ES-I3 (cell line): ENCODE measurements at regions not wholly inside any gene's neighbourhood (a gene's known extent, or its start where the extent isn't known, plus 50 kb on each side); places are given as distances from the start of the nearest gene placed in this dataset.
"Not testable (repeated sequence)": the region's sequence is repeated elsewhere in the genome, so short reads cannot be mapped to it uniquely, and the experiment has no call there.

Source experiments
- H3K36me3 ChIP-seq: 2 replicates; pipeline ENCODE4 v1.6.1; 2013; ENCODE audit warnings: mild to moderate bottlenecking, low read length, control low read depth, moderate library complexity; ENCODE audit not compliant: insufficient read depth
- H3K4me1 ChIP-seq: 2 replicates; pipeline ENCODE4 v1.6.1; 2013; ENCODE audit warnings: mild to moderate bottlenecking, control low read depth, low read length; ENCODE audit not compliant: insufficient read depth
- H3K9ac ChIP-seq: 2 replicates; pipeline ENCODE4 v1.6.1; 2013; ENCODE audit warnings: low read depth, mild to moderate bottlenecking, low read length, moderate library complexity
- H3K9me3 ChIP-seq: 2 replicates; pipeline ENCODE4 v1.6.1; 2013; ENCODE audit warnings: mild to moderate bottlenecking, low read length, moderate library complexity; ENCODE audit not compliant: control insufficient read depth, insufficient read depth

GRCh38 chr12:34127379-34127778, 105.1 kb downstream of the ALG10 start:
- not testable (repeated sequence) for H3K9ac ChIP-seq, H3K4me1 ChIP-seq, H3K36me3 ChIP-seq, H3K9me3 ChIP-seq

DNA sequence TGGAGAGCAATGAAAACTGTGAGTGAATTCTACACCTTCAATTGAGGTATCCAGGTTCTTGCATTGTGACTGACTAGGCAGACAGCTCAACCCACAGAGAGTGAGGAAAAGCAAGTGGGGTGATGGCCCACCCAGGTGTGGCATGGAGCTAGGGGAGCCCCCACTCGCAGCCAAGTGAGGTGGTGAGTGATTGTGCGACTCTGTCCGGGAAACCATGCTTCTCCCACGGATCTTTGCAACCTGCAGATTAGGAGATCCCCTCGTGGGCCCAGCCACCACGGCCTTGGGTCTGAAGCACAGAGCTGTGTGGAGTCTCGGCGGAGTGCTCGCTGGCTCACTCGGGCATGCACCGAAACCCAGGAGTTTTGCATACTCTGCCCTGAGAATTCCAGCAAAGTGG, 120.1 kb downstream of the ALG10 start:
- H3K9me3 ChIP-seq, result no peaks in the 10 kb centered on the region

DNA sequence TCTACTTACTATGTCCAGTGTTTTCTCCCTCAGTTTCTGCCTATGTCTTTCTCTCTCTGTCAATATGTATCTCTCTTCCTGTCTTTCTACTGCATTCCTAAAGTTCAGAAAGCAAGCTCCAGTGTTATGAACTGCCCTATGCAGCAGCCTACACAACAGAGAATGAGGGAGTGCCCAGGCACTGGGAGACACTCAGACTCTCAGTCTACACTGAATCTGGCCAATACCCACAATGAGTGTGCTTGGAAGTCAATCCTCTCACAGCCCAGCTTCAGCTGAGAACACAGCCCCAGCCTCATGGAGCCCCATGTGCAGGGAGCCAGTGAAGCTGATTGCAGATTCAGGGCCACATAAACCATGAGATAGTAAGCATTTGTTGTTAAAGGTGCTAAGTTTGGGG, 128.7 kb downstream of the ALG10 start:
- Histone ChIP-seq H3K9ac (no peak overlapping the region), H3K4me1 (no peaks in the 10 kb centered on the region), H3K36me3 (no peaks in the 10 kb centered on the region), H3K9me3 (no peaks in the 10 kb centered on the region; the same call in 1 of the 2 replicates)

More for the DNA sequence above, 120.1 kb downstream of the ALG10 start:
- H3K9ac ChIP-seq, result no peak overlapping the region
- no peaks in the 10 kb centered on the region for H3K4me1 ChIP-seq
- H3K36me3 ChIP-seq, result no peaks in the 10 kb centered on the region

DNA sequence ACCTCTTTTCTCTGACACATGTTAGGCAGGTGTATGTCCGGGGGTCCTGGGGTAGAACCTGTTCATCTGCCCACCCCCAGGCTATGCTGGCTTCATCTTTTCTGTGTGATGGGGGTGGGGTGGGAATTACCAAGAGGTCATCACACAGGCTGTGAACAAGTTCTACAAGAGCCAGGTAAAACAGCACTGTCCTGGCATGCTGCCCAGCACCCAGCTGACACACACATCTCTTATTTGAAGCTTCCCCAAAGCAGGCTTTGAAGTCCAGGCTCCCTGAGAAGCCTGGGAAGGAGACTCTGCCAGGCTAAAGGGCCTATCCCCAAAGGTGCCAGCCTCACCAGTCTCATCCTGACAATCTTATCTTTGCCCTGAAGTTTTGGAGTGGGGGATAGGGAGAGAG, 141.1 kb downstream of the ALG10 start:
- Histone ChIP-seq H3K4me1 (no peaks in the 10 kb centered on the region), H3K36me3 (no peaks in the 10 kb centered on the region), H3K9ac (no peak overlapping the region), H3K9me3 (no peaks in the 10 kb centered on the region)

DNA sequence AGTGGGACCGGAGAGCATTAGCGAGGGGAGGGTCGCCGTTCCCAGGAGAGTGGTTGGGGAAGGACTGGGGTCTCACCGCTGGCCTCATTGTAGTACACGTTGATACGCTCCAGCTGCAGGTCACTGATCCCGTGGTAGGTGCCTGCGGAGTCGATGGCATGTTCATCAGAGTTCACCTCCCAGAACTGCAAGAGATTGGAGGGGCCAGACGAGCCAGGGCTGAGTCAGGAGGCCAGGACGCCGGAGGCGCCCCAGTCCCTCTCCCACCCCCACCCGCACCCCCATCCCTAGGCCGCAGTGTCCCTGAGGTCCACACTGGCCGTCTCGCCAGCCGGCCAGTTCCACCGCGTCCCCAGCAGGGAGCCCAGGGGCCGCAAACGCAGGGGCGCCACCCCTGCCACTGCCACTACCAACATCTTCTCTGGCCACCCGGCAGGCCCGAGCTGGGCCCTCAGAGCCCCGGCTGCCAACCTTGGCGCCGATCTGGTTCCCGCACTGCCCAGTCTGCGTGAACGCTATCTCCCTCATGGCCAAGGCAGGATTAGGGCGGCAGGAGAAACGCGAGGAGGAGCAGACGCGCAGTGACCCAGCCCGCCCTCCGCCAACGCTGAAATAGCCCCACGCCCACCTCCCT, 144.2 kb downstream of the ALG10 start:
- no peak overlapping the region for H3K9ac ChIP-seq
- no peaks in the 10 kb centered on the region for H3K4me1 ChIP-seq
- H3K36me3 ChIP-seq, result no peaks in the 10 kb centered on the region
- no peaks in the 10 kb centered on the region for H3K9me3 ChIP-seq

DNA sequence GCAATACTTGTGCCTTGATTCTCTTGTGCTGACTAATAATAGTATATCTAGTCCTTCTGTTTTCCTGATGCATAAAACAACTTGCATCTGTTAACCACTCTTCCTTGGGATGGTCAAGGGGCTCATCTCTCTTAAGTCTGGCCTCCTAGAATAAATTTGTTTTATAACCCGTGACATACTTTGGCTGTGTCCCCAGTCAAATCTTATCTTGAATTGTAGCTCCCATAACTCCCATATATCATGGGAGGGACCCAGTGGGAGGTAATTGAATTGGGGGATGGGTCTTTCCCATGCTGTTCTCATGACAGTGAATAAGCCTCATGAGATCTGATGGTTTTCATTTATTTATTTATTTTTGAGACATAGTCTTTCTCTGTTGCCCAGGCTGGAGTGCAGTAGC, 146.2 kb downstream of the ALG10 start:
- not testable (repeated sequence) for H3K4me1 ChIP-seq, H3K9me3 ChIP-seq, H3K9ac ChIP-seq, H3K36me3 ChIP-seq

DNA sequence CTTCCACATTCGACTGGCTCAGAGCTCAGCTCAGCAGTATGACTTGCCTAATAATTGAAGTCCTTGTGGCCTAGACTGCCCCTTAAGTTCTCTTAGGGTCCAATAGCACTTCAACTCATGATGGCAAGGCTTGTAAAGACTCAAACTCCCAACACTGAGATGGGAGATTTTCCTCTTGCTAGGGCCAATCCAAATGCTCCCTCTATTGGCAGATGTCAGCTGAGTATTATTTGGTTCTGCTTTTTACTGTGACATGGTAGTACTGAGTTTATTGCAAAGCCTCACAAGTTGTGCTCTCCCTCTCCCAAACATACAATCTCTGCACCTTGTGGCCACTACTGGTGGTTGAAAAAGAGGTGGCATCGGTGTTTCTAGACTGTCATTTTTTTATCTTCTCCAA, 164.2 kb downstream of the ALG10 start:
- Histone ChIP-seq H3K4me1 (no peaks in the 10 kb centered on the region), H3K9me3 (no peaks in the 10 kb centered on the region), H3K36me3 (no peaks in the 10 kb centered on the region), H3K9ac (no peak overlapping the region)

GRCh38 chr12:34188974-34189373, 166.7 kb downstream of the ALG10 start:
- Histone ChIP-seq H3K9ac (no peak overlapping the region), H3K9me3 (no peaks in the 10 kb centered on the region), H3K36me3 (no peaks in the 10 kb centered on the region), H3K4me1 (no peaks in the 10 kb centered on the region)

- Histone ChIP-seq H3K9me3 (no peaks in the 10 kb centered on the region), H3K4me1 (no peaks in the 10 kb centered on the region), H3K36me3 (no peaks in the 10 kb centered on the region), H3K9ac (no peak overlapping the region)
Measured at GRCh38 chr12:34190054-34190453, 167.8 kb downstream of the ALG10 start.

GRCh38 chr12:34198924-34199323, 176.6 kb downstream of the ALG10 start:
- no peaks in the 10 kb centered on the region for H3K4me1 ChIP-seq
- no peaks in the 10 kb centered on the region for H3K9me3 ChIP-seq
- no peak overlapping the region for H3K9ac ChIP-seq
- no peaks in the 10 kb centered on the region for H3K36me3 ChIP-seq

- no peak overlapping the region for H3K9ac ChIP-seq
- H3K9me3 ChIP-seq, result no peaks in the 10 kb centered on the region
- no peaks in the 10 kb centered on the region for H3K36me3 ChIP-seq
- H3K4me1 ChIP-seq, result no peaks in the 10 kb centered on the region
Measured at GRCh38 chr12:34203866-34204620, 181.7 kb downstream of the ALG10 start.

- Histone ChIP-seq H3K4me1 (no peaks in the 10 kb centered on the region), H3K9me3 (no peaks in the 10 kb centered on the region), H3K9ac (no peak overlapping the region), H3K36me3 (no peaks in the 10 kb centered on the region)
Measured at GRCh38 chr12:34204830-34205285, 182.6 kb downstream of the ALG10 start.

- Histone ChIP-seq H3K9me3 (0 out of 2 replicates have a peak, but pooled peaks cover 4% of the 10 kb centered on the region), H3K9ac (no peak overlapping the region), H3K36me3 (no peaks in the 10 kb centered on the region), H3K4me1 (no peaks in the 10 kb centered on the region)
Measured at GRCh38 chr12:34205401-34205800, 183.1 kb downstream of the ALG10 start.

DNA sequence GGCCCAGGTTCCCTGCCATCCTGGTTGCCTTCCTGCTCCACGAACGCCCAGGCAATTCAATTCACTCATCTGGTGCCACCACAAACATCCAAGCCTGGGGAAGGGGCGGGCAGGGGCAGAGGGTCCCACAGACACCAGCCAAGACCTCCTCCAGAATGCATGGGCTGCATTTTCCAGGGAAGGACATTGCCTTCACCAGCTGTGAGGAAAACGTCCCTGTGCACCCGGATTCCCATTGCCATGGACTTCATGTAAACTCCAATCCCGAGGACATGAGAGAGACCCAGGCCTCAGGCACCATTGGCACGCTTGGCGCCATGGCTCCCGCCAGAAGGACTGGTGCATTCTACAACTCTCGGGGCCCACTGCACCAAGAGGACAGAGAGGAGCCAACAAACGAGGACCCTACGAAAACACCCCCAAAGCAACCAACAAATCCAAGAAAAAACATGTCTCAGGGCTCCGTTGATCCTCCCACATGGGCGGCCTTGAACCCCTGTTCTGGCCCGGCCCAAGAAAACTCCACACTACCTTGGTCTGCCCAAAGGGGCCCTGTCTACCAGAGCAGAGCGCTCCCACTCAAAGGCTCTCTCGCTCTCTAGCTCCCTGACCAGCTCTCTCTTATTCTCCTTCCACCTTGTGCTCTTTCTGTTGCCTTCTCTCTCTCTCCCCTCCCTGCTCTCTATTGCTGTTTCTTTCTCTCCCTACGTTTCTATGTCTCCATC, 183.9 kb downstream of the ALG10 start:
- Histone ChIP-seq H3K36me3 (no peaks in the 10 kb centered on the region), H3K4me1 (no peaks in the 10 kb centered on the region), H3K9ac (no peak overlapping the region), H3K9me3 (0 out of 2 replicates have a peak, but pooled peaks cover 4% of the 10 kb centered on the region)

- Histone ChIP-seq H3K4me1 (no peaks in the 10 kb centered on the region), H3K36me3 (no peaks in the 10 kb centered on the region), H3K9ac (no peak overlapping the region), H3K9me3 (0 out of 2 replicates have a peak, but pooled peaks cover 4% of the 10 kb centered on the region)
Measured at GRCh38 chr12:34207858-34208257, 185.6 kb downstream of the ALG10 start.
